CMK (cell line): ENCODE measurements at regions not wholly inside any gene's neighbourhood (a gene's known extent, or its start where the extent isn't known, plus 50 kb on each side); places are given as distances from the start of the nearest gene placed in this dataset.
"Not testable (repeated sequence)": the region's sequence is repeated elsewhere in the genome, so short reads cannot be mapped to it uniquely, and the experiment has no call there.

Experiments used
- DNase-seq: peaks from one replicate; pipeline ENCODE4 v3.0.0-alpha.2; 2010; ENCODE audit warnings: low read depth

DNA sequence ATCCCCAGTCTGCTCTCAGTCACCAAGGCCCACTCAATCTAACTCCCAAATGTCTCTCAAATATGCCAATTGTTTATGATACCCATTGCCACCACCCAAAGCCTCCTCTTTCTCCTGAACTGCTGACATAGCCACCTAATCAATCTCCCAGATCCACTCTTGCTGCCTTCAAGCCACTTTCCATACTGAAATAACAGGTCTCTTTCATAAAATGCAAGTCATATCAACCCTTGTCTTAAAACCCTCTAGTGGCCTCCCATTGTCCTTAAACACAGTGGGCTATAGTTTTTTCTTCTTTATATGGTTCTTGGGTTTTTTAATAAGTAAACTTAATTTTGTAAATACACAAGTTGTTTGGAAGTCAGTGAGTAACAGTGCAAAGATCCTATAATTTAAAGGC, 155.2 kb upstream of the ZC3H12C start:
- no peak for DNase-seq

DNA sequence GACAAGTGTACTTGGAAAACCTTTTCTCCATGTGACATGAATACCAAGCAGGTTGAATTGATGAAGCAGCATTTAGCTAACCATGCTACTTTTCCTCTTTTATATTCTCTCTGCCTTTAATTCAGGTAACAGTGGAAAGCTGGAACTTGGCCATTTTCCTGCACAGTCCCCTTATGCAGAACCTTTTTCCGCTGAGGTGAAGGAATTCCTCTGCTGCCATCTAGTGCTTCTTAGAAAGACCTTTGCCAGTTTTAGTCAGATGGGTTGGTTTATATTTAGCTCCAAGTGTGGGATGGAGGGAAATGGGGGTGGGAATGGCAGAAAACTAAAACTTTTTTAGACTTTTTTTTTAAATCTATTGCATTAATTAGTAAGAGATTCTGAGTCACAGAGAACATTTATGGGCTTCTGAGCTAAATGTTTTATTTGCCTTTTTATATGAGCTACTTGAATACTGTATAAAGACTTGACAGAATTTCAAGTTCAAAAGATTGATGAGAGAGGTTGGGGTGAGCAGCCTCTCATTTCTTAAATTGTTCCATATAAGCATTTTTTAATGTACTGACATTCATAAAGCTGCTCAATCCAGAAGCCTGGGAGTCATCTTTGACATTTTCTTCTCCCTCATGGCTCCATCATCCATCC, 153.9 kb upstream of the ZC3H12C start:
- DNase-seq: peak; percentile 38

DNA sequence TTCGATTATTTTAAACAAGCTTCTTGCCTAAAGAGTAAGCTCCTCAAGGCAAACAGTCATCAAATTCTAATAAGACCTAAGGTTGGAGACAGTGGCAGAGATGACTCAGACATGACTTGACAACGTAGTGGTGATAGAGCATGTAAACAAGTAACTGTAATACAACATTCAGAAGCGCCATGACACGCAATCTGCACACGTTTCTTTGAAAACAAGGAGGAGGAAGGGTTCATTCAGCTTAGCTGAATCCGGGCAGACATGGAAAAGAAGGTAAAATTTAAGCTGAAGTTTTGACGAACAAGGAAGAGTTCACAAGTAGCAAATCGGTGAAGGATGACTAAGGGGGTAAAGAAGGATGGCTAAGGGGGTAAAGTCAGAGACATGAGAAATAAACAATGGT, 152.4 kb upstream of the ZC3H12C start:
- no peak for DNase-seq

DNA sequence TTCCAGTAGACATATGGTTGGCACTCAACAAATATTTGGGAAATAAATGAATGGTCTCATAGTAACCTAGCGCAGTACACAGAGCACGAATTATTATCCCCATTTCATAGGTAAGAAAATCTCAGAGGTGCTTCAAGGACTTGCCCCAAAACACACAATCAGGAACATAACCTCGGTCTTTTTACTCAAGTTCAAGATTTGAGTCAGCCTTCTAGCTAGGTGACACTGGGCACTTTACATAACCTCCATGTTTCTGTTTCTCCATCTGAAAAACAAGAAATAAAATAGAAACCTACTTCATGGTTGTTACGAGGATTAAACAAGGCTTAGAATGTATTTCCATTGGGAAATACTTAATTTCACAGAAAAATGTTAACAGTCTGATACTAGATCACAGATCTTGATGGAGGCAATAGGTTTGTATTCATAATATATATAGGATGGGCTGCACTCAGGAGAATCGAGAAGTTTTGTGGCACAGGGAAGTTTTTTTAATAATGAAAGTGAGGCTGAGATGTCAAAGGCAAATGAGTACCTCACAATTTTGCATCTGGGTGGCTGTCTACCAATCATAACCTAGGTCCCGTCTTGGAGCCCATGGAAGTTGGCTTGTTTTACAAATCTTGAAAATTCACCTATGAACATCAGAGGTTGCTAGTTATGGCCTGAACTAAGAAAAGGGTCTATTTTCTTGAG, 147.4 kb upstream of the ZC3H12C start:
- DNase-seq: no peak

DNA sequence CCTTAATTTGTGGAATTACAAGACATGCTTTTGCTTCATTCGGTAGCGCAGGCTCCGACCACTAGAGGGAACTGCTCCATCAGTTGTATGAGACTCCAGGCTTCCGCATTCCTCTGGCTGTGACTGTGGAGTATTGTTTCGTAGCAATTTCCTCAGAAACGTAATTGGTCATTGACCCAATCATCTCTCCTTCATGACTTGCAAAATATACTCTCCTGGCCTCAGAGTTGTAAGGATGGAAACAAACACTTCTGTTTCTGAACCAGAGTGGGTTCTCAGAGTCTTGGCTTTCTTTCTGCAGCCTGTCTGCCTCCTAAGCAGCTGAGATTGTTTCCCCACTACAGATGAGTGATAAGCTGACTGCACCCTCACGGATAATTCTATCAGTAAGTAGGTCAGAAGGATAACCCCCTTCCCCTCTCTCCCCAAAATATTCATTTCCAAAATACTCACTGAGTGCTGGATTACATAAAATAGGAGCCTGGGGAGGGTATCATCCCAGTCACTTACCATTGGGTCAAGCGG, 146.8 kb upstream of the ZC3H12C start:
- peak; percentile 45 for DNase-seq

DNA sequence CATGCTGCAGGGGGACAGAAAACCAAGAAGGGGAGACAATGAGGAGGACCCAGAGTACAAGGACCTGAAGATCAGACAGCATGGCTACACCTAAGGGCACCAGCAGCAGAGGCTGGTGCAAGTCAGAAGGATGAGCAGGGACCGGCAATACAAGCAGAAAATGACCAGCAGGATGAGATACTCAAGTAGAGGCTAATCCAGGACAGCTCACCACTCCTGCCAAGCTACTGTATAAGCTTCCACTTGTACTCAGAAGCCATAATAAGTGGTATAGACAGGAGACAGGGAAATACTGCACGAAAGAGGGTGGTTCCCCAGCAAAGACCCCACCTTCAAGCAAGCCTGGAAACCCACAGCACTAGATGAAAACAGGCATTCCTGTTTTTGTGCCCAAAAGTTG, 138.7 kb upstream of the ZC3H12C start:
- no peak for DNase-seq

DNA sequence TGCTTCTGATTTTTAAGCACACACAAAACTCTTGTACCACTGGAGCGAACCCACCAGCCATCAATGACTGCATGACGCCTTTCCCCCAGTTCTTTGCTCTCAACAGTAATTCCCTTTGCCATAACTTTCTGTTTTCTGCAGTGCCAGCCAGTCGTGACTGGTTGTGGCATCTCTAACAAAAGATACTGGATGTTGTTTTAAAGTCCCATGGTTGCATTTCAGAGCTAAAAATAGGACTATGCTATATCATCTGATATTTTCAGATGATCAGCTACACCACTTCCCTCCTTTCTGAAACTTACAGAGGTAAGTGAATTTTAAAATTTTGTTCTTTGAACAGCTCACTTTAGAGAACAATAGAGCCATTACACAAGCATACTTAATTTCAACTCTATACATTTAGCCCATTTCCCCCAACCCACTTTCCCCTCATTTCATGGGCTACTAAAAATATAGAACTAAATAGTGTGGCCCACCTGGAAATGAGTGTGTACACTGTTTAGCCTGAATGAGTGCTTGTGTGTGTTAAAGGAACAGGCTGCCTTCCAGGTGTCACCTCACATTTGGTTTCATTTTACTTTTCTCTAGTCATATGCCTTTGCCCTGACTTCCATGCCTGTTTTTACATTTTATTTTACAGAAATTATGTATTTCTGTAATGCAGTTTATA, 136.9 kb upstream of the ZC3H12C start:
- no peak for DNase-seq

DNA sequence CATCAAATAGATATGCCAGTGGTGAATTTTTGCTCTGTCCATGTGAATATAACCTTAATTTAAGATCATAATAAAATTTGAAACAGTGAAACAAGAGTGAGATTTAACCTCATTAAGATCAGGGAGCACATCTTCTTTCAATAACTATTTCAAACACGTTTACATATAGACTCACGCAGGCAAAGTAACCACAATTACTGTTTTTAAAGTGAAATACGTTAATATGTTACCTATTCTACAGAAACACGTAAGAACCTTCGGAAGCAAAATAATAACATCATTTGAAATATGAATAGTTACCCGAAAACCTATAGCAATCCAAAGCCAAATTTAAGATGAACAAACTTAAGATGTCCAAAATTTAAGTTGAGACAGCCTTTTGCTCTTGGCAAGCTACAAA, 136.2 kb upstream of the ZC3H12C start:
- DNase-seq: no peak

DNA sequence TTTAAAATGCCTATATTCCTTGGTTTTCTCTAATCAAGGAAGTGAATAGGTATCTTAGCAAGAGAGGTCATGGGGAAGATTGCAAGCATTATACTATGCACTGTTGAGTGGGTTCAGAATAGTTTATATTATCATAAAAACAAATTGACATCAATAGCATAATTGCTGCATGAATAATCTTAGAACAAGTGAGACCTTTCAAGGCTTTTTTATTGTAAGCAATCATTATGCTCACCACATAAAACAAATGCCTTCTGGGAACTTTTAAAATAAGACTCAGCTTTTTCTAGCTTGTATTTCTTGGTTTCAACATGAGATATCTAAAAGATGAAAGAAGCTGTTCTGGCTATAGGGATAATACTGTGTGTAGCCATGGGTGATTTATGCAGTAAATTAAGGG, 135.6 kb upstream of the ZC3H12C start:
- no peak for DNase-seq

DNA sequence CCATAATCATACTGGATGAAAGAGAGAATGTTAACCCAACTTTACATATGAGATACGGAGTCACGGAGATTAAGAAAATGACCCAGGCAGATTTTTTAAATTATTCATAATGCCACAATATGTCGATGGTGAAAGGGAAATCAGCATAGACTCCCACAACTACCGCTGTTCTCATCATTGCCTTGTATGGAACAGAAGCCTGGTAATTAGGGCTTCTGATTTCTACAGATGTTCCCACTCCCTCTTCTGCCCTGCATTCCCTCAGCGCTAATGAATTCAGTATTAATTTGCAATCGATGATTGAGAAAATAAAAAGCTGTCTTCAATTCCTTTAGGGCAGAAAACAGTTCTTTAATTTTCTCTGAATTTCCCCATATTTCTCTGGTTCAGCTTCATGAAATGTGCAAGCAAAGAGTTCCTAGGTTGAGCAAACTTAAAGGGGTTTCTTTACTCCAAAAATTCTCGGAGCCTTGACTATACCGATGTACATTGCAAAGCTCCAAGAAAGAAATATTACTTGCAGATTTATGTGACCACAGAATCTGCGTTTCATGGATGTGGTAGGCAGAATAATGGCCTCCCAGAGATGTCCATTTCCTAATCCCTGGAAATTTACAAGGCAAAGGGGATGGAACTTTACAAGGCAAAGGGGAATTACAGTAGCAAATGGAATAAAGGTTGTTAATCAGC, 134.9 kb upstream of the ZC3H12C start:
- no peak for DNase-seq

DNA sequence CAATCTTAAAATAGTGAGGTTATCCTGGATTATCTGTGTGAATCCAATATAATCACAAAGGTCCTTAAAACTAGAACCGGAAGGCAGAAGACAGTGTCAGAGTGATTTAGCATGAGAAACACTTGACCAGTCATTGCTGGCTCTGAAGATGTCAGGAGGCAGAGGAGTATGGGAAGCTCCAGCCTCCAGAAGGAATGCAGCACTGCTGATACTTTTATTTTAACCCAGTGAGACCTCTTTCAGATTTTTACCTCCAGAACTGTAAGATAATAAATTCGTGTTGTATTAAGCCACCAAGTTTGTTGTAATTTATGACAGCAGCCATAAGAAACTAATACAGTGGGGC, 134.4 kb upstream of the ZC3H12C start:
- no peak for DNase-seq

DNA sequence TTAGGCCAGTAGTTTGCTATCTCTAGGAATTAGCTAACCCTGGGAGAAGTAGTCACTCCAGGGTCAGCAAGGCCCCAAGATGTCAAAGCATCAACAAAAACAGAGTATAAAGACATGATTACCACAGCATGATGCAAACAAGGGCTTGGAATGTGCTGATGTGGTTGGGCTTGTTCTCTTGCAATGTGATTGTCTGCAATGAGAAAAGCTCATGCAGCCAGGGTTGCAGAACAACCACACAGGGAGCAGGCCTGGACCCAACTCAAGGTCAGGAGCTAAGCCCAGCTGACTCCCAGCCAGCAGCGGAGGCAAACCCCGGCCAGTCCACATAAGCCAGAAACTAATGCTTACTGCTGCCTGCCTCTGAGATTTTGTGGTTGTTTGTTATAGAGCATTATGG, 132.4 kb upstream of the ZC3H12C start:
- no peak for DNase-seq

DNA sequence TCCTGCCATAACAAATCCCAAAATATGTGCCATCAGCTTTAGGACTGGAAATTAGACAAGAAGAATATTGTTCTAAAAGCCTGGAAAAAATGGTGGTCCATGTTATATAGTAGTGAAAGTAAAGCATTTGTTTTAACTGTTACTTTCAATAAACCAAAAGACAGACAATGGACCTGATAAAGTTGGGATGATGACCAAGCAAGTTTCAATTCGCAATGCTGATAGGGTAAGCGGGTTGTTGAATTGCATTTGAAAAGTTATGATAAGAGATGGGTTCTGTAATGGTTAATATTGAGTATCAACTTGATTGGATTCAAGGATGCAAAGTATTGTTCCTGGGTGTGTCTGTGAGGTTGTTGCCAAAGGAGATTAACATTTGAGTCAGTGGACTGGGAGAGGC, 131.9 kb upstream of the ZC3H12C start:
- no peak for DNase-seq

DNA sequence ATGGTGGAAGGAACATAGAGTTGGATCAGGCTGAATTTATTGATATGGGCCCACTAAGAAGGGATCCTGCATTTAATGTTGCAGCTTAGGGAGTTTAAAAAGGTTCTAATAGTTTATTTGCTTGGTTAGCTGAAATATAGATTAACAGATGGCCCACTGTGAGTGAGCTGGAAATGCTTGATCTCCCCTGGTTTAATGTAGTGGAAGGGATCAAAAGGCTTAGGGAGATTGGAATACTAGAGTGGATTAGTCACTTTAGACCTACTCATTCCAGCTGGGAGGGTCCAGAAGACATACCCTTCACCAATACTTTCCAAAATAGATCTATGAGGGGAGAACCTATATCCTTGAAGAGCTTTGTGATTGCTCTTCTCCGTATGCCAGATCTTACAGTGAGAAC, 130.1 kb upstream of the ZC3H12C start:
- DNase-seq: no peak

DNA sequence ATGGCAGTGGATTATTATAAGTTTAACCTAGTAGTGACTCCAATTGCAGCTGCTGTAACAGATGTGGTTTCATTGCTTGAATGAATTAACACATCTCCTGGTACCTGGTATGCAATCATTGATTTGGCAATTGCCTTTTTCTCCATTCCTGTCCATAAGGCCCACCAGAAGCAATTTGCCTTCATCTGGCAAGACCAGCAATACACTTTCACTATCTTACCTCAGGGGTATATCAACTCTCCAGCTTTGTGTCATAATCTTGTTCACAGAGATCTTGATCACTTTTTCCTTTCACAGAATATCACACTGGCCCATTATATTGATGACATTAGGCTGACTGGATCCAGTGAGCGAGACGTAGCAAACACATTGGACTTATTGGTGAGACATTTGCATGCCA, 128.7 kb upstream of the ZC3H12C start:
- no peak for DNase-seq

DNA sequence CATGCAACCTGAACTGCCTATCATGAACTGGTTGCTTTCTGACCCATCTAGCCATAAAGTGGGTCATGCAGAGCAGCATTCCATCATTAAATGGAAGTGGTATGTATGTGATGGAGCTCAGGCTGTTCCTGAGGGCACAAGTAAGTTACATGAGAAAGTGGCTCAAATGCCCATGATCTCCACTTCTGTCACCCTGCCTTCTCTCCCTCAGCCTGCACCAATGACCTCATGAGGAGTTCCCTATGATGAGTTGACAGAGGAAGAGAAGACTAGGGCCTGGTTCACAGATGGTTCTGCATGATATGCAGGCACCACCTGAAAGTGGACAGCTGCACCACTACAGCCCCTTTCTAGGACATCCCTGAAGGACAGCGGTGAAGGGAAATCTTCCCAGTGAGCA, 127.7 kb upstream of the ZC3H12C start:
- DNase-seq: not testable (repeated sequence)

DNA sequence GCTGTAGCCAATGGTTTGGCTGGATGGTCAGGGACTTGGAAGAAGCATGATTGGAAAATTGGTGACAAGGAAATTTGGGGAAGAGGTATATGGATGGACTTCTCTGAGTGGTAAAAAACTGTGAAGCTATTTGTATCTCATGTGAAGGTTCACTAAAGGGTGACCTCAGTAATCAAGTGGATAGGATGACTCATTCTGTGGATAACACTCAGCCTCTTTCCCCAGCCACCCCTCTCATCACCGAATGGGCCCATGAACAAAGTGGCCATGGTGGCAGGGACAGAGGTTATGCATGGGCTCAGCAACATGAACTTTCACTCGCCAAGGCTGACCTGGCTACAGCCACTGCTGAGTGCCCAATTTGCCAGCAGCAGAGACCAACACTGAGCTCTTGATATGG, 127.3 kb upstream of the ZC3H12C start:
- not testable (repeated sequence) for DNase-seq

DNA sequence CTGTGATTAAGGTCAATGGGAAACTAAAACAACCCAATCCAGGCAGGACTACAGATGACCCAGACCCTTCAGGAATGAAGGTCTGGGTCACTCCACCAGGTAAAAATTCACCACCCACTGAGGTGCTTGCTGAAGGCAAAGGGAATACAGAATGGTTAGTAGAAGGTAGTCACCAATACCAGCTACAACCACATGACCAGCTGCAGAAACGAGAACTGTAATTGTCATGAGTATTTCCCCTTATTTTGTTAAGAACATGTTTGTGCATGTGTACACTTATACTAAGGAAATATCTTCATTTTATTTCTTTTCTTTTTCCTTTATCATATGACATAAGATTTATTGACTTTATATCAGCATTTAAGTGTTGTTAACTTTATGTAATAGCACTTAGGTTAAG, 126.1 kb upstream of the ZC3H12C start:
- DNase-seq: not testable (repeated sequence)

DNA sequence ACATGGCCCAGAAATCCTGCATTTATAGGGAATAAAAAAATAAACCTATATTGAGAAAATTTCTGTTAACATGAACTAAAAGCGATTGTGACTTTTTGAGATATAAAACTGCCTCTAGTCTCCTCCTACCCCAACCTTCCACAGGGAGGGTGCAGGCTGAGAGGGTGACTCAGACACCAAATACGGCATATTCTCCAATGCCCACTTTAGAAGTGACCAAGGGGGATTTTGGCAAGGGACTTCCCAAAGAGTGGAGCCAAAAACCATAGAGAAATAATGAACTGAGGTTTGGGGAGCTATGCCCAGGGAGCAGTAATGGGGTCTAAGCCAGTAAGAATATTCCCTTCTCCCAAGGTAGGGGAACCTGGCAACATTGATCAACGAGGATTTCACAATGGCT, 124.9 kb upstream of the ZC3H12C start:
- no peak for DNase-seq

DNA sequence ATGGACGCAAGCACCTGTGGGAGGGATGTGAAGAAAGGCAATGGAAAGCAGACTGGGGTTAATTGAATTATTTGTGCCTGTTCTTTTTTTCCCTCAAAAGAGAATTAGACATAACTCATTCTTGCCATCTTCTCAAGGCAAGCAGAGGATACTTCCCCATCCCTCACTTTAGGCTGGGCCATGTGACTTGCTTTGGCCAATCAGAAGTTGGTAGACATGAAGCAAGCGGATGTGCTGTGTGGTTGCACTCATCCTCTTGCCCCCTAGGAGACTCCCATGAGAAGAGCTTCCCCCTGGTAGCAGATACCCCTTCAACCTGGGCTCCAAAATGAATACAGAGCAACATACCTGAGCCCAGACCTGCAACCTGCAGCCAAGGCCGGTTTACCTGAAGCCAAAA, 124.4 kb upstream of the ZC3H12C start:
- no peak for DNase-seq

DNA sequence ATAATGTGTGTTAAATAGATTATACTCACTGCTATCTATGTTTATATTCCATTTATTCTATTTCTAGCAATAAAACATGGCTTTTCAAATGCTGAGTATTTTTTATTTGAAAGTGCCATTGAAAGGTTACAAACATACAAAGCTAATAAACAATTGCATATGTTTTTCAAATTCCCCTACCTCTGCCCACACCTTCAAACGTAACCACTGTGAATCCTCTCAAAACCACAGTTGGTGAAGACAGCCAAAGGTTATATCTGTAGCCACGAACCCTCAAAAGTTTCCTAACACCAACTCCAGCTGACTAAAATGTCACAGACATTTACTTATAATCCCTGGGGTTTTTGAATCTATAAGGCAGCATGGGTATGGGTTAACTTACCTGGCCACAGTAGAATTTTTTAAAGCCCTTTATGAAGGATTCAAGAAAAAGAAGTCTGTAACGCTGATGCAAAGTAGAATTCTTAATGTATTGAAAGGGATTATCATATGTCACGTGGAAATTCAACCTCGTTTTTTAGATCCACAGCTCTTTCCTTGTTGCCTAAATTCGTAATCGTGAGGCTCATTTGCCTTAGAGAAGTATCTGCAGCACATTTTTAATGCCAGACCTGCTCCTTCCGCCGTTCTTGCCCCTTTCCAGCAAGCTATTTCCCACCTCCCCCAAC, 122.5 kb upstream of the ZC3H12C start:
- no peak for DNase-seq

DNA sequence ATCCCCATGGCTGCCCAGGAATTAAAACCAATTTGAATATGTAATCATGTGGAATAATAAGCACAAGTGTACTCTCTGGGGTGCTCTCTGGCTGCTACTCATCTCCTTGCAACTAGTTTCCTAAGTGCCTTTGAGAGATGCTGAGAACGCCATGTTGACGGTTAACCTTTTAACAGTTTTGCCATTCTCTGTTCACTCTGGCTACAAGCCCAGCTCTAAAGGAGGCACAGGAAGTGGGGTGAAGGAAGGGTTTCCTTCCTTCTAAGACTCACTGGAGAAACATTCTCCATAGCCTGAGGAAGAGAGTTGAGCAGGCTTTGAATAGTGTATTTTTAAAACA, 122.0 kb upstream of the ZC3H12C start:
- no peak for DNase-seq
